Fibroblast of the aortic adventitia (primary cell): ENCODE measurements at regions not wholly inside any gene's neighbourhood (a gene's known extent, or its start where the extent isn't known, plus 50 kb on each side); places are given as distances from the start of the nearest gene placed in this dataset.
"Not testable (repeated sequence)": the region's sequence is repeated elsewhere in the genome, so short reads cannot be mapped to it uniquely, and the experiment has no call there.

Experiments used
- DNase-seq: peaks from one replicate; pipeline ENCODE4 v3.0.0-alpha.2; 2010; ENCODE audit warnings: low read depth
- H3K4me3 ChIP-seq: 2 replicates; pipeline ENCODE4 v1.5.1; 2011; ENCODE audit warnings: low read depth, mild to moderate bottlenecking, control low read depth, low read length, moderate library complexity
- TF ChIP-seq, protein P1 (sequence below): IDR thresholded peaks from 2 replicates; pipeline ENCODE4 v1.5.1; 2011; ENCODE audit warnings: mild to moderate bottlenecking, low read length, control low read depth, inconsistent platforms; ENCODE audit not compliant: insufficient read depth

DNA sequence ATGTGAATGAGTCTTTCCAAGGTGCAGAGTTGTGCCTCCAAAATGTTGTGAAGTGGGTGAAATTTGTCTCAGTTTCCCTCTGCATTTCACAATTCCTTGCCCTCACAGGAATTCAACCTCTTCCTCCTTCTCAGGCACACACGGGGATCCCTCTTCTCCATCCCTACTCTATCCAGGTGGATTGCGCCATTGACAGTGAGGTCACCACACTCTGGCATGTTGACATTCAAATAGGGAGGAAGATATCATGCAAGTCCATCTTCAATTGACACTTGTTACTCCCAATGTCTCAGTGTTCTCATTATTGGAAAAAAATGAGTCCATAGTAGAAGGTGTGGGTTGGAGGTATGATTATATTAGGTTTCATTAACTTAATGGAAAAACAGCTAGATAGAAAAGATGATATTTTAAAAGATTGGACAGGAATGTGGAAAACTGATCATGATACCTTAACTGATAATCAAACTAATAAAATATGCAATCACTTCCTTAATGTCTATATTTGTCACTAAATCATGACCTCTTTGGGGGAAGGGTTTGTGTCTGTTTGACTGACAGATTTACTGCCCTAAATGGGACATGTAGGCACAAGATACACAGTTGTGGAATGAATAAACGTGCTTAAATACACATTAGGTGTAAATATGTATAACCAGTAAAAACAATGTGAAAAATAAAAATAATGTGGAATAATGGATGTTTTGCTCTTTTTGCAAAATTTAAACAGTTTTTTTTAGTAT lies 213.8 kb upstream of the SLC8A1 start:
- H3K4me3 ChIP-seq = no peak overlapping the region
- TF ChIP-seq, protein P1, sequence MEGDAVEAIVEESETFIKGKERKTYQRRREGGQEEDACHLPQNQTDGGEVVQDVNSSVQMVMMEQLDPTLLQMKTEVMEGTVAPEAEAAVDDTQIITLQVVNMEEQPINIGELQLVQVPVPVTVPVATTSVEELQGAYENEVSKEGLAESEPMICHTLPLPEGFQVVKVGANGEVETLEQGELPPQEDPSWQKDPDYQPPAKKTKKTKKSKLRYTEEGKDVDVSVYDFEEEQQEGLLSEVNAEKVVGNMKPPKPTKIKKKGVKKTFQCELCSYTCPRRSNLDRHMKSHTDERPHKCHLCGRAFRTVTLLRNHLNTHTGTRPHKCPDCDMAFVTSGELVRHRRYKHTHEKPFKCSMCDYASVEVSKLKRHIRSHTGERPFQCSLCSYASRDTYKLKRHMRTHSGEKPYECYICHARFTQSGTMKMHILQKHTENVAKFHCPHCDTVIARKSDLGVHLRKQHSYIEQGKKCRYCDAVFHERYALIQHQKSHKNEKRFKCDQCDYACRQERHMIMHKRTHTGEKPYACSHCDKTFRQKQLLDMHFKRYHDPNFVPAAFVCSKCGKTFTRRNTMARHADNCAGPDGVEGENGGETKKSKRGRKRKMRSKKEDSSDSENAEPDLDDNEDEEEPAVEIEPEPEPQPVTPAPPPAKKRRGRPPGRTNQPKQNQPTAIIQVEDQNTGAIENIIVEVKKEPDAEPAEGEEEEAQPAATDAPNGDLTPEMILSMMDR = no peak
- no peak for DNase-seq

DNA sequence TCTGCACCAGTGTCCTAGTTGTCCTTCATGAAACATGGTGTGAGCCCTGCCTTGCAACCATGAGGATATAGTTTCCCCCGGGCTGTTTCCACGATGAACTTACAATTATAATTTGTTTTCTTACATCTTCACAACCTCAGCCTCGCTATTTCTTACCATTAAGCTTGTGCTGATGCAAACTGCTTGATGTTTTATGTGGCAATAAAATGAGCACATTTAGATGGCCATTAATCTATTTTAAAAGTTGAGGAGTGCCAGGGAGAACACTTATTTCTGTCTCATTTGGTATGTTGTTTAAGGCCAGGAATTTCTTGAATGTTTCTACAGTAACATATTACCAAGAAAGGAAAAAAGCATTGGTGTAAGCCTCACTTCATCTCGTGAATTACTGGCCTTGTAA lies 214.5 kb upstream of the SLC8A1 start:
- no peak overlapping the region for H3K4me3 ChIP-seq
- TF ChIP-seq, protein P1 = no peak
- no peak for DNase-seq

DNA sequence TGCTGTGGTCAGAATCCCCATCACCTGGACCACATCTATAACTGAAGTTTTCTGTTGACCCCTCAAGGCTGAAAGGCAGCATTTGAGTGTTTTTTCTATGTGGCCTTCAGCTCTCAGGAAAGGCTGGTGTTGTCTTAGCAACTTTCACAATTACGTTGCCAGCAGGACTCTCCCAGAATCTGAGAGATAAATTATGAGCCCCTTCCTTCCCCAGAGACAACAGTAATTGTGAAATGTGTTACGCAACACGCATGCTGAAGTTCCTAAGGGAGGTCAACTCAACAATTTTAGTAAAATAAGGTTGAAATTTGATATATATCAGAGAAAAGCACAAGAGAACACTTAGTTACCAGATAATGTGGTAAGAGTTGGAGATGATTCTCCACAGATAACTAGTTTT lies 216.5 kb upstream of the SLC8A1 start:
- TF ChIP-seq, protein P1 = no peak
- peak; percentile 55 for DNase-seq
- H3K4me3 ChIP-seq = no peak overlapping the region

DNA sequence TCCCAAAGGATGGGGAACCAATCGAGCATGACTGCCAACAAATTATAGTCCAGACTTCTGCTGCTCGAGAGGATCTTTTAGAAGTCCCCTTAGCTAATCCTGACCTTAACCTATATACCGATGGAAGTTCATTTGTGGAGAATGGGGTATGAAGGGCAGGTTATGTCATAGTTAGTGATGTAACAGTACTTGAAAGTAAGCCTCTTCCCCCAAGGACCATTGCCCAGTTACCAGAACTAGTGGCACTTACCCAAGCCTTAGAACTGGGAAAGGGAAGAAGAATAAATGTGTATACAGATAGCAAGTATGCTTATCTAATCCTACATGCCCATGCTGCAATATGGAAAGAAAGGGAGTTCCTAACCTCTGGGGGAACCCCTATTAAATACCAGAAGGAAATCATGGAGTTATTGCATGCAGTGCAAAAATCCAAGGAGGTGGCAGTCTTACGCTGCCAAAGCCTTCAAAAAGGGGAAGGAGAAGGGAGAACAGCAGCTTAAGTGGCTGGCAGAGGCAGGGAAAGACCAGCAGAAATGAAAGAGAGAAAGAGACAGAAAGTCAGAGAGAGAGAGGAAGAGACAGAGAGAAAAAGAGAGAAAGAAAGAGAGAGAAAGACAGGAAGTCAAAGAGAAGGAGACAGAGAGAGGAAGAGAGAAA lies 224.4 kb upstream of the SLC8A1 start:
- DNase-seq = not testable (repeated sequence)

DNA sequence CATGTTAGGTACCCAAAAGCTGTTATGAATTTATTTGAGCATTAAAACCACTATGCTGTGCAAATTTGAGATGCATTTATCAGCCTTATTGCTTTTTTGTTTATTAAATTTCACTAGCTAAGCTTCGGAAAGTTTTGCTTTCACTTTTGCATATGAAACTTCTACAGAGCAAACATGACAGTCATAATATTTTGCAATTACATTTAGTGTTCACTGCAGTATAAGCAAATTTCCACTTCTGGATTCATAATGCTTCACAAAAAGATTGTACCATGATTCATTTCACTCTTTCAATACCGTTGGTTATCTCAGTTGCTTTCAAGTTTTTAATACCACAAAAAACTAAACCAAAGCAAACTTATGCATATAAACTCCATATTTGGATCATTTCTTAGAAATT lies 228.7 kb upstream of the SLC8A1 start:
- DNase-seq = peak; percentile 38
- peak overlapping the region; percentile 36 for H3K4me3 ChIP-seq
- TF ChIP-seq, protein P1 = no peak

More for the DNA sequence above, 224.4 kb upstream of the SLC8A1 start:
- H3K4me3 ChIP-seq = not testable (repeated sequence)

DNA sequence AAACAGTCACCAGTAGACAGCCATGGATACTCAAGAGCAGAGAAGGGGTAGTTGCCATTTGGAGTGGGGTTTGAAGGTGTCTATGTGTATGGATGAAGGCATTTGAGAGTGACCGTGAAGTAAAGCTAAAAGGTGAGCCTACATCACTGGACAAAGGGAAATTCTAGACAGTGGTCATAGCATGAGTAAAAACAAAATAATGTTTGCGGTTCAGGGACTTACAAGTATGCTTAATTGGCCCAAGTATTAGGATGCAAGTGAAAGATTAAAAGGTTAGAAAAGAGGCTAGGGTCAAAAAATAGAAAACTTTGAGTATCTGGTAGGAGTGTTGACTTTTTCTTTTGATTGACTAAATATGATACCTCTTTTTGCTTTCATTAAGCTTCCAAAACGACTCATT lies 238.1 kb upstream of the SLC8A1 start:
- H3K4me3 ChIP-seq = no peak overlapping the region
- no peak for DNase-seq
- TF ChIP-seq, protein P1 = no peak

DNA sequence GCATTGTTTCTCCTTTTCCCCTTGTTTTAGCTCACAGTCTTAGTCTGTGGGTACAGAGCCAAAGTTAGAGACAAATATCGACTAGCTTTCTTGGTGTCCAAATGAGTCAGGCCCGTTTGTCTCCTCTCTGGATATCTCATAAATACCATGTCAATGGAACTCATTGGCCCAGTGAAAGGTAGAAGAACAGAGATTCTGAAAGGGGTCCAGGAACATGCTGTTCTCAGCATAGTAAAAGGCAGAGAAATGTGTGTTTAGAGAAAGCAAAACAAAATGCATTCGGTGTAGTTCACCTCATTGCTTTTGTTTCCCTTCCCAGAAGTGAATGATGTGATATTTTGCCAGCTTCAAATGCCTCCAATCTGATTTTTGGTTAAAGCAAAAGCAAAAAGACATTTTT lies 238.6 kb upstream of the SLC8A1 start:
- no peak for DNase-seq
- H3K4me3 ChIP-seq = no peak overlapping the region
- TF ChIP-seq, protein P1 = no peak
